ENCODE measurements at regions not wholly inside any gene's neighbourhood (a gene's known extent, or its start where the extent isn't known, plus 50 kb on each side); places are given as distances from the start of the nearest gene placed in this dataset.
"Not testable (repeated sequence)": the region's sequence is repeated elsewhere in the genome, so short reads cannot be mapped to it uniquely, and the experiment has no call there.

- TF ChIP-seq CTCF (IDR thresholded peaks at IDR 0.05) = no peak
- no peak for TF ChIP-seq POLR2A (IDR thresholded peaks at IDR 0.05)
- TF ChIP-seq EP300 (IDR thresholded peaks at IDR 0.05) = no peak
- H3K4me1 ChIP-seq (ENCODE audit: insufficient read depth) = no peaks in the 10 kb centered on the region
- intact Hi-C loops (cut with DNase I) = no loop called here
These were observed 685.8 kb downstream of the GABRG1 start for GRCh38 chr4:45438047-45438446.

DNA sequence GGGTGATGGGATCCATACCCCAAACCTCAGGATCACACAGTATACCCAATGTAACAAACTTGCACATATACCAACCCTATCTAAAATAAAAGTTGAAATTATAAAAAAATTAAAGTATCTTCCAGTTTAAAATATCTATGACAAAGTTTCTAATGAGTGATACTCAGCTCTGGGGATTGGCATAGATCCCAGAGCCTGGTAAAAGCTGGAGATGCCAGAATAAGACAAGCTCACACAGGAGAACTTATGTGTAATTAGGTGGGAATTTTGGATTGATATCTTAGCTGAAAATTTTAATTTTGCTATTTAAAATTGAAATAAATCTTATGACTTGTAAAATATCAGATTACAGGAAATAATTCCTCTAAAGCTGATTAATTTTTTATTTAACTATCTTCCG, 686.5 kb downstream of the GABRG1 start:
- TF ChIP-seq POLR2A (IDR thresholded peaks at IDR 0.05) = no peak
- no peak for TF ChIP-seq EP300 (IDR thresholded peaks at IDR 0.05)
- no peak for TF ChIP-seq CTCF (IDR thresholded peaks at IDR 0.05)
- no peak for DNase-seq
- H3K36me3 ChIP-seq = no peaks in the 10 kb centered on the region
- intact Hi-C loops (cut with DNase I) = no loop called here
- H3K4me1 ChIP-seq (ENCODE audit: insufficient read depth) = no peaks in the 10 kb centered on the region
- H3K4me3 ChIP-seq = no peak overlapping the region
- H3K27ac ChIP-seq = no peak overlapping the region
- whole genome bisulfite sequencing, 3 donors = 44 to 92% (median 89%) methylated on average over 1 of the region's 1 CpG
- H3K9me3 ChIP-seq = no peaks in the 10 kb centered on the region
- no peaks in the 10 kb centered on the region for H3K27me3 ChIP-seq

More at GRCh38 chr4:45438047-45438446, 685.8 kb downstream of the GABRG1 start:
- 49 to 51% (median 50%) methylated on average over 2 of the region's 2 CpGs for WGBS, 3 donors
- no peak for DNase-seq
- Histone ChIP-seq H3K36me3 (no peaks in the 10 kb centered on the region), H3K9me3 (no peaks in the 10 kb centered on the region), H3K4me3 (no peak overlapping the region), H3K27me3 (no peaks in the 10 kb centered on the region), H3K27ac (no peak overlapping the region)

DNA sequence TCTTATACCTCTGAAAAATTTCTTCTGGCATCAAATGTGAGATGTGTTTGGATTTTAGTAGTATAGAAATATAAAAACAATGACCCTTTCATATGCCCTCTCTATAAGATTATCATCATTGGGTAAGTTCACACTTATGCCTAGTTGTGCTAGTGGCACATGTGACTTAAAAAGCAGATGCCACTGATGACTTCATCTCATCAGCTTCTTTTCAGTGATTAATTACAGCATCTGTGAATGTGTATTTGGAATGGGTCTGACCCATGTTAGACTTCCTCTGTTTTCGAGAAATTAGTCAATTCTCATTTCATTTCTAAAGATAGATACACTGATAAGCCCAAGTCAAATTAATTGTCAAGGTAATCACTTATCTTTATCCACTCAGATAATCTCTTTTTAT, 698.7 kb downstream of the GABRG1 start:
- no peak for TF ChIP-seq EP300 (IDR thresholded peaks at IDR 0.05)
- no peak for TF ChIP-seq POLR2A (IDR thresholded peaks at IDR 0.05)
- no peak for TF ChIP-seq CTCF (IDR thresholded peaks at IDR 0.05)
- Histone ChIP-seq H3K4me1 (ENCODE audit: insufficient read depth) (no peaks in the 10 kb centered on the region), H3K27ac (no peak overlapping the region), H3K9me3 (no peaks in the 10 kb centered on the region), H3K36me3 (no peaks in the 10 kb centered on the region), H3K27me3 (no peaks in the 10 kb centered on the region), H3K4me3 (no peak overlapping the region)
- 66 to 76% (median 75%) methylated on average over 1 of the region's 1 CpG for WGBS, 3 donors
- intact Hi-C loops (cut with DNase I) = no loop called here
- no peak for DNase-seq

DNA sequence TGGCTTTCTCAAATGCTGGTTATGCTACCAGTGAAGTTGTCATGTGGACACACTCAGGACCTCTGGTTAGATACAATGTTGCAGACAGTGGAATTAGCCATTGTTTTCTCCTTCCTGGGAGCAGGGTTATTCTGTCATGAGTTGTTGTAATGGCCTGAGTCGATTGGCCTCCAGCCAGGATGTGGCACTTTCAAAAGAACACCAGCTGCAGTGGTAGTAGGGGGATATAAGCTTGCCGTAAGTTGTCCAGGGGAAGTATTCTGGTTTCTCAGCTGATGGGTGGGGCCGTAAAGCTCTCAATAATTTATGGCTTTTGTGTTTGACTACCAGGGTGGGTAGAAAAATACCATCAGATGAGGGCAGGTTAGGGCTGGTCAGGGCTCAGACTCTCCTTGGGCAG, 697.5 kb upstream of the GNPDA2 start:
- Histone ChIP-seq H3K9me3 (no peaks in the 10 kb centered on the region), H3K4me3 (no peak overlapping the region), H3K36me3 (no peaks in the 10 kb centered on the region), H3K4me1 (ENCODE audit: insufficient read depth) (no peaks in the 10 kb centered on the region), H3K27ac (no peak overlapping the region), H3K27me3 (no peaks in the 10 kb centered on the region)
- no peak for TF ChIP-seq EP300 (IDR thresholded peaks at IDR 0.05)
- no peak for TF ChIP-seq CTCF (IDR thresholded peaks at IDR 0.05)
- no peak for TF ChIP-seq POLR2A (IDR thresholded peaks at IDR 0.05)
- intact Hi-C loops (cut with DNase I) = no loop called here
- no peak for DNase-seq
- WGBS, 3 donors = 64 to 69% (median 64%) methylated on average over 3 of the region's 3 CpGs

DNA sequence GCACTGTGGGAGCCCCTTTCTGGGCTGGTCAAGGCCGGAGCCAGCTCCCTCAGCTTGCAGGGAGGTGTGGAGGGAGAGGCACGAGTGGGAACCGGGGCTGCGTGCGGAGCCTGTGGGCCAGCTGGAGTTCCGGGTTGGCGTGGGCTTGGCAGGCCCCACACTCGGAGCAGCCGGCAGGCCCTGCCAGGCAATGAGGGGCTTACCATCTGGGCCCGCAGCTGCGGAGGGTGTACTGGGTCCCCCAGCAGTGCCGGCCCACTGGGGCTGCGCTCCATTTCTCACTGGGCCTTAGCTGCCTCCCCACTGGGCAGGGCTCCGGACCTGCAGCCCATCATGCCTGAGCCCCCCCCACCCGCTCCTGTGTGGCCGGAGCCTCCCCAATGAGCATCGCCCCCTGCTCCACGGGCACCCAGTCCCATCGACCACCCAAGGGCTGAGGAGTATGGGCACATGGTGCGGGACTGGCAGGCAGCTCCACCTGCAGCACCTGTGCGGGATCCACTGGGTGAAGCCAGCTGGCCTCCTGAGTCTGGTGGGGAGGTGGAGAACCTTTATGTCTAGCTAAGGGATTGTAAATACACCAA, 693.8 kb upstream of the GNPDA2 start:
- 91 to 95% (median 93%) methylated on average over 18 to 21 of the region's 21 CpGs for WGBS, 3 donors
- intact Hi-C loops (cut with DNase I); H3K27ac ChIP-seq; H3K4me3 ChIP-seq; H3K36me3 ChIP-seq; DNase-seq; H3K9me3 ChIP-seq; H3K4me1 ChIP-seq (ENCODE audit: insufficient read depth); H3K27me3 ChIP-seq: not testable (repeated sequence)
